ENCODE measurements at regions not wholly inside any gene's neighbourhood (a gene's known extent, or its start where the extent isn't known, plus 50 kb on each side); places are given as distances from the start of the nearest gene placed in this dataset.

GRCh38 chr13:74554569-74555275, 420.5 kb upstream of the KLF12 start:
- TF ChIP-seq CTCF (conservative IDR thresholded peaks at IDR 0.05; ENCODE audit: low read depth, low read length), result no peak
- no peak for TF ChIP-seq EZH2 (IDR thresholded peaks at IDR 0.05; ENCODE audit: borderline replicate concordance, low read depth, low read length, poor library complexity, severe bottlenecking)
